Psoas muscle (tissue), 7 donors: ENCODE measurements at regions not wholly inside any gene's neighbourhood (a gene's known extent, or its start where the extent isn't known, plus 50 kb on each side); places are given as distances from the start of the nearest gene placed in this dataset.
"Not testable (repeated sequence)": the region's sequence is repeated elsewhere in the genome, so short reads cannot be mapped to it uniquely, and the experiment has no call there.

Source experiments
- ATAC-seq, 4 donors: fragments of 200-7000 bp; cut with Tn5 transposase; one replicate each; pipeline ENCODE4 v1.9.1; 2020; ENCODE audit warnings: moderate library complexity in 3 of 4, mild to moderate bottlenecking in 2 of 4
- DNase-seq, 2 donors: peaks; one replicate each; pipeline ENCODE4 v3.0.0-alpha.2; 2020
- H3K27ac ChIP-seq: fragments of 200-600 bp; one replicate; pipeline ENCODE4 v1.8.0; 2022
- H3K27me3 ChIP-seq, 3 donors: fragments of 200-600 bp in 1 of 3; one replicate each; pipeline versions ENCODE4 v1.6.1 to v1.8.0; 2013 to 2022; ENCODE audit warnings: low read length in 2 of 3, mild to moderate bottlenecking in 2 of 3, moderate library complexity in 1 of 3; ENCODE audit not compliant: insufficient read depth in 3 of 3
- H3K36me3 ChIP-seq, 2 donors: fragments of 200-600 bp in 1 of 2; one replicate each; pipeline versions ENCODE4 v1.6.1 to v1.8.0; 2013 to 2022; ENCODE audit warnings: low read depth in 1 of 2, mild to moderate bottlenecking in 1 of 2, moderate library complexity in 1 of 2; ENCODE audit not compliant: insufficient read depth in 1 of 2
- H3K4me1 ChIP-seq: fragments of 200-600 bp; one replicate; pipeline ENCODE4 v1.8.0; 2022
- H3K4me3 ChIP-seq: fragments of 200-600 bp; one replicate; pipeline ENCODE4 v1.8.0; 2022; ENCODE audit warnings: mild to moderate bottlenecking
- H3K9me3 ChIP-seq: fragments of 200-600 bp; one replicate; pipeline ENCODE4 v1.8.0; 2022
- CTCF ChIP-seq: fragments of 200-600 bp; IDR thresholded peaks from one replicate; pipeline ENCODE4 v1.8.0; 2022; ENCODE audit warnings: antibody characterized with exemption
- WGBS, 3 donors: extraction: QIAGEN DNeasy Blood & Tissue Kit; methylation state at CpG; one replicate each; pipeline versions ENCODE4 v1.1.6 to v1.1.7; 2013; 5-methylcytosine and 5-hydroxymethylcytosine counted together
- intact Hi-C, 2 donors: fragments of 100-400 bp; cut with DNase I; formaldehyde crosslinking; loops; one replicate each; pipeline versions ENCODE4 v1.11.0 to v1.14.2; 2022
- donor health status: healthy with polysubstance abuse.
- donor health status: DM: no; HTN: no; CAD: no; lungs with moderate emphysema.
- donor health status: Bipolar disorder and iron deficiency.
- donor health status: healthy.
- donor health status: DM: yes; HTN: yes; CAD: no.
- donor health status: DM: no; HTN: no; CAD: no.
- donor health status: DM: yes; HTN: yes; CAD: no.

GRCh38 chr1:95642035-95642434, 408.0 kb downstream of the RWDD3 start:
- H3K36me3 ChIP-seq, result no peaks in the 10 kb centered on the region
- ATAC-seq (no peak), DNase-seq (no peak)
- no peak overlapping the region for H3K27ac ChIP-seq
- no peaks in the 10 kb centered on the region for H3K27me3 ChIP-seq
- H3K9me3 ChIP-seq, result no peaks in the 10 kb centered on the region
- TF ChIP-seq CTCF, result no peak
- no peak overlapping the region for H3K4me3 ChIP-seq
- no peaks in the 10 kb centered on the region for H3K4me1 ChIP-seq
- WGBS, 3 donors, result 78 to 85% (median 85%) methylated on average over 2 of the region's 2 CpGs
- intact Hi-C loops, result no loop called here

DNA sequence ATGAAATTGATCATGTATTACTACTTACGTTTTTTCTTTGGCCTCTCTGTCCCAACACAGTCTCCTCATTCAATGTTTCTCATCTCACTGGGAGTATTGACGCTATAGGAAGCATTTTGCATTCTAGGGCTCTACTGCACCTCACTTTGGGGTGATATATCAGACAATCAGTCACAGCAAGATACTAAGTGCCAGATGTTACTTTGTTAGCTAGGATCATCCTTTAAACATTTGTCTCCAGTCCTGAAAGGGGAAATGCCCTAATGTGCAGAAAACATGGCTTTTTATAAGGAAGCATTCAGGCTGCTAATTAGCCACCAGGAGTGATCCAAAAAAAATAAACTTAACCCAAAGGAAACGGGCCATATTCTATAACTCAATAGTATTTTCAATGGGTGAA, 409.1 kb downstream of the RWDD3 start:
- Histone ChIP-seq H3K4me1 (no peaks in the 10 kb centered on the region), H3K4me3 (no peak overlapping the region), H3K36me3 (no peaks in the 10 kb centered on the region), H3K27ac (no peak overlapping the region), H3K27me3 (no peaks in the 10 kb centered on the region), H3K9me3 (no peaks in the 10 kb centered on the region)
- no peak for ATAC-seq
- no peak for DNase-seq
- 65 to 71% (median 69%) methylated on average over 3 of the region's 3 CpGs for WGBS, 3 donors
- intact Hi-C loops, result no loop called here
- no peak for TF ChIP-seq CTCF

GRCh38 chr1:95645126-95645525, 411.1 kb downstream of the RWDD3 start:
- ATAC-seq, H3K27me3 ChIP-seq, H3K36me3 ChIP-seq, DNase-seq, intact Hi-C loops, H3K4me3 ChIP-seq, H3K4me1 ChIP-seq, H3K27ac ChIP-seq, H3K9me3 ChIP-seq: not testable (repeated sequence)
- WGBS, 3 donors, result 81 to 83% (median 81%) methylated on average over 6 of the region's 6 CpGs

DNA sequence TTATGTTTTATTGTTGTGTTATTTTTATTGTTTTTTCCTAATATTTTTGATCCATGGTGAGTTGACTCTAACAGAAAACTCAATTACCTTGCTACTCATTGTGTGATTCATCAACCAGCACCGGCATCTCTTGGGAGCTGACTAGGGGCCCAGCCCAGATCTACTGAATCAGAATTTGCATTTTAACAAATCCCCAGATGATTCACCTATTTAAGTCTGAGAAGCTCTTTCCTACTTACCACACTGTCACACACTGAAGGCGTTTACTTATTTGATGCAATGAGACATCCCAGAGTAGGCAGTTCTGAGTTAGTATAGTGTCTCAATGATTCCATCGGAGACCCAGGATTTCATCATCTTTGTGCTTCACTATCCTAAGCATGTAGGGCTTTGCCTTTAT, 416.6 kb downstream of the RWDD3 start:
- intact Hi-C loops, result no loop called here
- Histone ChIP-seq H3K27me3 (peaks cover 0 to 2% (median 0%) of the 10 kb centered on the region in 3 donors), H3K36me3 (no peaks in the 10 kb centered on the region), H3K4me1 (no peaks in the 10 kb centered on the region), H3K27ac (no peak overlapping the region), H3K4me3 (no peak overlapping the region), H3K9me3 (no peaks in the 10 kb centered on the region)
- DNase-seq, result no peak
- 85 to 91% (median 88%) methylated on average over 3 of the region's 3 CpGs for WGBS, 3 donors
- ATAC-seq, result no peak
- no peak for TF ChIP-seq CTCF

DNA sequence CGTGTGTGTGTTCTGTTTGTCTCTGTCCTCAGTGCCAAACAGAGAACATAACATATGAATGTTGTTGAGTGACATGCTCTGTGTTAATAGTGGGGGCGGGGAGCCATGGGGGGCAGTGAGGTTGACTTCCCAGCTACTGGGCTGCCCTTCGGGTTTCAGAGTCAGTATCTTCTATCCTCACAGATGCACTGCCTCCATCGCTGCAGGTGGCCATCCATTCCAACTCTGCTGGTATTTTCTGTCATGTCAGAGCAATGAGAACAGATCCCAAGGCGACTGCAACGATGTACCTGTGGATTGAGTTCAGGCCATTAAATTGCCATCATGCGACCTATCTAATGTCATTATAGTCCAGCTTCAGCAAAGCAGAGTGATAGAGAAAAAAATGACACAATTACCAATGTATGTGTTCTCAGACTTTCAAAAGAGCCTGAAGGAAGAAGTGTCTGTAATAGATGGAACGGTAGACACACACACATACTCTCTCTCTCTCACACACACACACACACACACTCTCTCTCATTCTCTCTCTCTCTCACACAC, 418.5 kb downstream of the RWDD3 start:
- Histone ChIP-seq H3K36me3 (no peaks in the 10 kb centered on the region), H3K4me3 (no peak overlapping the region), H3K27ac (no peak overlapping the region), H3K4me1 (no peaks in the 10 kb centered on the region), H3K9me3 (no peaks in the 10 kb centered on the region), H3K27me3 (peaks cover 0 to 2% (median 0%) of the 10 kb centered on the region in 3 donors)
- no peak for TF ChIP-seq CTCF
- 71 to 80% (median 76%) methylated on average over 8 of the region's 8 CpGs for WGBS, 3 donors
- DNase-seq (no peak), ATAC-seq (no peak)
- intact Hi-C loops, result no loop called here
